OCI-LY7 (cell line): ENCODE measurements at regions not wholly inside any gene's neighbourhood (a gene's known extent, or its start where the extent isn't known, plus 50 kb on each side); places are given as distances from the start of the nearest gene placed in this dataset.

Source experiments
- BruUV-seq: library from RNA; stranded (reverse); fragments of 400-500 nt; replicated peaks from 2 replicates; lab custom pipeline; 2021; lab: Mats Ljungman, UMichigan
- CTCF ChIA-PET: fragments of 300-600 bp; sonication (Branson Sonifier 250); formaldehyde crosslinking; loops from one replicate; lab custom pipeline; 2022; ENCODE audit warnings: antibody characterized with exemption; ENCODE audit not compliant: unreplicated experiment; lab: Charles Lee
- POLR2A ChIA-PET: fragments of 300-600 bp; sonication (Branson Sonifier 250); formaldehyde crosslinking; loops from one replicate; lab custom pipeline; 2022; ENCODE audit warnings: antibody characterized with exemption; lab: Charles Lee
- DNase-seq: peaks from one replicate; pipeline ENCODE4 v3.0.0-alpha.2; 2015; ENCODE audit warnings: low spot score
- H2AFZ ChIP-seq: fragments of 200-600 bp; sonication (generic), shearing (Covaris generic); 2 replicates; pipeline ENCODE4 v1.6.1; 2014; ENCODE audit warnings: mild to moderate bottlenecking, antibody characterized with exemption, low read length, moderate library complexity
- H3K27ac ChIP-seq: fragments of 200-600 bp; sonication (generic); 2 replicates; pipeline ENCODE4 v1.5.1; 2014; ENCODE audit warnings: mixed run types, low read depth, mild to moderate bottlenecking, moderate library complexity, low read length, inconsistent platforms; ENCODE audit not compliant: poor library complexity, severe bottlenecking
- H3K36me3 ChIP-seq: fragments of 200-600 bp; sonication (generic); 2 replicates; pipeline ENCODE4 v1.6.1; 2014; ENCODE audit warnings: mild to moderate bottlenecking, antibody characterized with exemption, low read length, moderate library complexity, mixed read lengths; ENCODE audit not compliant: insufficient read depth
- H3K4me1 ChIP-seq: fragments of 200-600 bp; sonication (generic); 2 replicates; pipeline ENCODE4 v1.5.1; 2014; ENCODE audit warnings: mild to moderate bottlenecking, low read length; ENCODE audit not compliant: insufficient read depth, poor library complexity, severe bottlenecking
- H3K4me2 ChIP-seq: fragments of 200-600 bp; sonication (generic); 2 replicates; pipeline ENCODE4 v1.6.1; 2014; ENCODE audit warnings: mild to moderate bottlenecking, low read length
- H3K4me3 ChIP-seq: fragments of 200-600 bp; sonication (generic); 2 replicates; pipeline ENCODE4 v1.5.1; 2014; ENCODE audit warnings: mild to moderate bottlenecking, low read depth, low read length; ENCODE audit not compliant: poor library complexity, severe bottlenecking
- H3K79me2 ChIP-seq: fragments of 200-600 bp; sonication (generic); 2 replicates; pipeline ENCODE4 v1.6.1; 2016; ENCODE audit warnings: low read depth, mild to moderate bottlenecking, low read length, moderate library complexity, mixed read lengths; ENCODE audit not compliant: insufficient read depth
- H3K9me2 ChIP-seq: fragments of 200-600 bp; sonication (generic); 2 replicates; pipeline ENCODE4 v1.6.1; 2016; ENCODE audit warnings: mild to moderate bottlenecking, low read length, mixed read lengths; ENCODE audit not compliant: insufficient read depth
- H3K9me3 ChIP-seq: fragments of 200-600 bp; sonication (generic); 2 replicates; pipeline ENCODE4 v1.6.1; 2014; ENCODE audit warnings: mild to moderate bottlenecking, mixed run types, low read length, mixed read lengths
- H4K20me1 ChIP-seq: fragments of 200-600 bp; sonication (generic); 2 replicates; pipeline ENCODE4 v1.6.1; 2014; ENCODE audit warnings: mild to moderate bottlenecking, antibody characterized with exemption, low read length, moderate library complexity, mixed read lengths; ENCODE audit not compliant: insufficient read depth
- CTCF ChIP-seq: fragments of 200-600 bp; sonication (generic); conservative IDR thresholded peaks from 2 replicates; pipeline ENCODE4 v1.5.1; 2014; ENCODE audit warnings: mild to moderate bottlenecking, antibody characterized with exemption, low read length, moderate library complexity, mixed read lengths
- EZH2phosphoT487 ChIP-seq: fragments of 200-600 bp; sonication (generic); IDR thresholded peaks from 2 replicates; pipeline ENCODE4 v1.6.1; 2018; ENCODE audit warnings: low read depth, borderline replicate concordance, mild to moderate bottlenecking, mixed run types, antibody characterized with exemption, low read length, moderate library complexity, mixed read lengths
- intact Hi-C: fragments of 100-400 bp; cut with micrococcal nuclease; formaldehyde crosslinking; loops from one replicate; pipeline ENCODE4 v1.10.0; 2022; ENCODE audit not compliant: unreplicated experiment

- no peak for DNase-seq
- no peaks in the 10 kb centered on the region for H3K36me3 ChIP-seq
- H4K20me1 ChIP-seq: no peaks in the 10 kb centered on the region
- no peaks in the 10 kb centered on the region for H3K9me2 ChIP-seq
- BruUV-seq: no TSS peak
- intact Hi-C loops: no loop called here
- no peak overlapping the region for H3K4me2 ChIP-seq
- TF ChIP-seq CTCF (no peak), EZH2phosphoT487 (no peak)
- no peak overlapping the region for H3K27ac ChIP-seq
- H3K4me3 ChIP-seq: no peak overlapping the region
- ChIA-PET CTCF (no interaction called here), POLR2A (no interaction called here)
- H2AFZ ChIP-seq: no peak overlapping the region
- no peaks in the 10 kb centered on the region for H3K79me2 ChIP-seq
- H3K9me3 ChIP-seq: no peaks in the 10 kb centered on the region
- no peaks in the 10 kb centered on the region for H3K4me1 ChIP-seq
These were observed 82.9 kb downstream of the ELOVL4 start for GRCh38 chr6:79864421-79864820.

DNA sequence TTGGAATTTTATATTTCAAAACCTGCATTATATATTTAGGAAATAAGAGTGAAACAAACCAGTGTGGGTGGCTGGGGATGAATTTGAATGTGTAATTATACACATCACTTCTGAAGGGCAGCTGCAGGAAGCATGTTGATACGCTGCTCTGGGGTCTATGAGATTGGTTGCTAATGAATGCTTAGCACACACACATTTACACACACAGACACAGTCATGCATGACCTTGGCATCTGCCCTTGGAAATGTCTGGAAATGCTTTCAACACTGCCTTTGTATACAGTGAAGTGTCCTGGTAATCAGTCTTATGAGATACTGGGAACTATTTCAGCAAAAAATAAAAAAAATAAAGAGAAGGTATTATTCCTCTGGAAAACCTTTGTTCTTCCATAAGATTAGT lies 83.4 kb downstream of the ELOVL4 start:
- POLR2A ChIA-PET: no interaction called here
- Histone ChIP-seq H3K4me1 (no peaks in the 10 kb centered on the region), H3K9me3 (no peaks in the 10 kb centered on the region), H3K27ac (no peak overlapping the region), H3K4me2 (no peak overlapping the region), H3K79me2 (no peaks in the 10 kb centered on the region), H3K9me2 (no peaks in the 10 kb centered on the region), H4K20me1 (no peaks in the 10 kb centered on the region), H3K4me3 (no peak overlapping the region), H3K36me3 (no peaks in the 10 kb centered on the region), H2AFZ (no peak overlapping the region)
- no TSS peak for BruUV-seq
- no peak for DNase-seq
- intact Hi-C loops: no loop called here
- CTCF ChIA-PET: no interaction called here
- TF ChIP-seq EZH2phosphoT487: no peak
- no peak for TF ChIP-seq CTCF

- no peaks in the 10 kb centered on the region for H3K36me3 ChIP-seq
- intact Hi-C loops: no loop called here
- H3K27ac ChIP-seq: no peak overlapping the region
- ChIA-PET CTCF (no interaction called here), POLR2A (no interaction called here)
- no peaks in the 10 kb centered on the region for H3K9me2 ChIP-seq
- no TSS peak for BruUV-seq
- no peaks in the 10 kb centered on the region for H4K20me1 ChIP-seq
- no peaks in the 10 kb centered on the region for H3K79me2 ChIP-seq
- H3K9me3 ChIP-seq: no peaks in the 10 kb centered on the region
- TF ChIP-seq EZH2phosphoT487 (no peak), CTCF (no peak)
- no peak for DNase-seq
- no peaks in the 10 kb centered on the region for H3K4me1 ChIP-seq
- H3K4me2 ChIP-seq: no peak overlapping the region
- no peak overlapping the region for H2AFZ ChIP-seq
- H3K4me3 ChIP-seq: no peak overlapping the region
These were observed 83.8 kb downstream of the ELOVL4 start for GRCh38 chr6:79863566-79863965.
